Endothelial cell of umbilical vein (primary cell): ENCODE measurements at regions not wholly inside any gene's neighbourhood (a gene's known extent, or its start where the extent isn't known, plus 50 kb on each side); places are given as distances from the start of the nearest gene placed in this dataset.
A peak's percentile ranks its signal among the peaks of the same experiment; 100 is the strongest.

Source experiments
- BruUV-seq: library from RNA; stranded (reverse); fragments of 400-500 nt; replicated peaks from 2 replicates; lab custom pipeline; 2021; lab: Mats Ljungman, UMichigan
- CTCF ChIA-PET: fragments of 300-600, 350-600 bp; sonication (Branson Sonifier 250); formaldehyde crosslinking; loops from one replicate; lab custom pipeline; 2021; ENCODE audit warnings: antibody characterized with exemption, inconsistent platforms; lab: Charles Lee
- POLR2A ChIA-PET: fragments of 300-600, 350-600 bp; sonication (Branson Sonifier 250); formaldehyde crosslinking; loops from one replicate; lab custom pipeline; 2021; ENCODE audit warnings: antibody characterized with exemption, inconsistent platforms; lab: Charles Lee
- DNase-seq: peaks from one replicate; pipeline ENCODE4 v3.0.0-alpha.2; 2011; ENCODE audit warnings: low read depth, low spot score
- FAIRE-seq: peaks from 2 replicates; lab custom pipeline; 2011; peaks lifted over from hg19 to GRCh38; lab: Jason Lieb, UNC
- H2AFZ ChIP-seq: 2 replicates; pipeline ENCODE4 v1.6.0; 2012; ENCODE audit warnings: low read depth, low read length, control low read depth, inconsistent platforms
- H3K27ac ChIP-seq: 2 replicates; pipeline ENCODE4 v1.5.1; 2011; ENCODE audit warnings: low read depth, mild to moderate bottlenecking, control low read depth, low read length, moderate library complexity; ENCODE audit not compliant: insufficient read depth
- H3K27me3 ChIP-seq, 2 experiments: 2 replicates each; pipeline versions ENCODE4 v1.6.0 to v1.6.1; 2011; ENCODE audit warnings: low read length in 2 of 2, mixed read lengths in 1 of 2; ENCODE audit not compliant: control insufficient read depth in 2 of 2, insufficient read depth in 2 of 2
- H3K36me3 ChIP-seq, 2 experiments: 2 replicates in 1 of 2; 3 replicates in 1 of 2; pipeline ENCODE4 v1.5.1; 2011; ENCODE audit warnings: low read length in 2 of 2, mild to moderate bottlenecking in 1 of 2, moderate library complexity in 1 of 2; ENCODE audit not compliant: control insufficient read depth in 2 of 2, insufficient read depth in 2 of 2; ENCODE audit errors: extremely low read depth in 1 of 2
- H3K4me1 ChIP-seq: 3 replicates; pipeline ENCODE4 v1.5.1; 2011; ENCODE audit warnings: mild to moderate bottlenecking, low read length; ENCODE audit not compliant: control insufficient read depth, insufficient read depth; ENCODE audit errors: extremely low read depth
- H3K4me2 ChIP-seq: 2 replicates; pipeline ENCODE4 v1.6.1; 2011; ENCODE audit warnings: low read length, control low read depth, mixed read lengths; ENCODE audit not compliant: insufficient read depth
- H3K4me3 ChIP-seq, 3 experiments: fragments of 200-600 bp in 1 of 3; sonication (generic), shearing (Covaris generic) in 1 of 3; replicated peaks in 1 of 3; 2 replicates each; pipeline ENCODE4 v1.5.1; 2011 to 2016; ENCODE audit warnings: control low read depth in 3 of 3, low read length in 3 of 3, mild to moderate bottlenecking in 2 of 3, inconsistent platforms in 1 of 3, low read depth in 1 of 3, moderate library complexity in 1 of 3; ENCODE audit not compliant: insufficient read depth in 1 of 3
- H3K79me2 ChIP-seq: 2 replicates; pipeline ENCODE4 v1.6.0; 2012; ENCODE audit warnings: low read length, inconsistent platforms; ENCODE audit not compliant: control insufficient read depth, insufficient read depth
- H3K9ac ChIP-seq: replicated peaks from 2 replicates; pipeline ENCODE3; 2011; ENCODE audit warnings: low read length, control low read depth; ENCODE audit not compliant: insufficient read depth; ENCODE audit errors: extremely low read depth
- H3K9me1 ChIP-seq: replicated peaks from 3 replicates; pipeline ENCODE4 v1.6.0; 2011; ENCODE audit warnings: mild to moderate bottlenecking, low read length; ENCODE audit not compliant: control insufficient read depth, insufficient read depth; ENCODE audit errors: extremely low read depth
- H3K9me3 ChIP-seq: replicated peaks from 2 replicates; pipeline ENCODE4 v1.5.1; 2012; ENCODE audit warnings: low read length, inconsistent platforms; ENCODE audit not compliant: control insufficient read depth, insufficient read depth
- H4K20me1 ChIP-seq: replicated peaks from 2 replicates; pipeline ENCODE3; 2011; ENCODE audit warnings: mild to moderate bottlenecking, low read length; ENCODE audit not compliant: control insufficient read depth, insufficient read depth; ENCODE audit errors: extremely low read depth
- EZH2 ChIP-seq: IDR thresholded peaks from 2 replicates; pipeline ENCODE4 v1.6.1; 2012; ENCODE audit warnings: borderline replicate concordance, low read depth, mild to moderate bottlenecking, moderate library complexity, low read length, inconsistent platforms; ENCODE audit not compliant: severe bottlenecking
- FOS ChIP-seq: IDR thresholded peaks from 2 replicates; pipeline ENCODE4 v1.6.1; 2011; ENCODE audit warnings: mild to moderate bottlenecking, low read length, moderate library complexity, borderline replicate concordance; ENCODE audit not compliant: insufficient read depth
- GATA2 ChIP-seq: IDR thresholded peaks from 2 replicates; pipeline ENCODE4 v1.7.0; 2011; ENCODE audit warnings: low read depth, mild to moderate bottlenecking, moderate library complexity, mixed read lengths, low read length; ENCODE audit not compliant: insufficient read length, insufficient read depth
- JUN ChIP-seq: IDR thresholded peaks from 2 replicates; pipeline ENCODE4 v1.6.1; 2011; ENCODE audit warnings: borderline replicate concordance, low read depth; ENCODE audit not compliant: insufficient read length, insufficient read depth
- MAX ChIP-seq: IDR thresholded peaks from 2 replicates; pipeline ENCODE4 v1.6.1; 2011; ENCODE audit not compliant: insufficient read depth, insufficient read length
- MYC ChIP-seq: IDR thresholded peaks from one replicate; pipeline ENCODE4 v1.6.1; 2011; ENCODE audit warnings: mild to moderate bottlenecking, low read depth, low read length
- POLR2A ChIP-seq: IDR thresholded peaks from 2 replicates; pipeline ENCODE4 v1.6.1; 2012; ENCODE audit warnings: low read depth, mild to moderate bottlenecking, control low read depth, low read length
- POLR2AphosphoS5 ChIP-seq: IDR thresholded peaks from 2 replicates; pipeline ENCODE4 v1.6.1; 2012; ENCODE audit warnings: low read depth, mild to moderate bottlenecking, control low read depth, low read length, moderate library complexity; ENCODE audit not compliant: insufficient read depth
- dilution Hi-C: fragments of 300-500 bp; cut with MboI; formaldehyde crosslinking; loops from one replicate; pipeline ENCODE4 v1.15.0; 2019; ENCODE audit warnings: low sequenced_read_pairs; ENCODE audit not compliant: extremely low pct_ligation_motif_present
- intact Hi-C: fragments of 100-400 bp; cut with micrococcal nuclease; formaldehyde crosslinking; loops from one replicate; pipeline ENCODE4 v1.10.0; 2022
- TF ChIP-seq, protein P1 (sequence below), 2 donors: IDR thresholded peaks; 1 replicate in 1 of 2; 2 replicates in 1 of 2; pipeline ENCODE4 v1.5.1; 2011; ENCODE audit warnings: low read length in 2 of 2, mild to moderate bottlenecking in 2 of 2, moderate library complexity in 2 of 2, control low read depth in 1 of 2, inconsistent platforms in 1 of 2, low read depth in 1 of 2; ENCODE audit not compliant: insufficient read depth in 1 of 2; ENCODE audit errors: extremely low read depth in 1 of 2

- TF ChIP-seq FOS (peak; percentile 40), POLR2A (no peak), GATA2 (no peak), POLR2AphosphoS5 (peak; percentile 58)
- TF ChIP-seq, protein P1, sequence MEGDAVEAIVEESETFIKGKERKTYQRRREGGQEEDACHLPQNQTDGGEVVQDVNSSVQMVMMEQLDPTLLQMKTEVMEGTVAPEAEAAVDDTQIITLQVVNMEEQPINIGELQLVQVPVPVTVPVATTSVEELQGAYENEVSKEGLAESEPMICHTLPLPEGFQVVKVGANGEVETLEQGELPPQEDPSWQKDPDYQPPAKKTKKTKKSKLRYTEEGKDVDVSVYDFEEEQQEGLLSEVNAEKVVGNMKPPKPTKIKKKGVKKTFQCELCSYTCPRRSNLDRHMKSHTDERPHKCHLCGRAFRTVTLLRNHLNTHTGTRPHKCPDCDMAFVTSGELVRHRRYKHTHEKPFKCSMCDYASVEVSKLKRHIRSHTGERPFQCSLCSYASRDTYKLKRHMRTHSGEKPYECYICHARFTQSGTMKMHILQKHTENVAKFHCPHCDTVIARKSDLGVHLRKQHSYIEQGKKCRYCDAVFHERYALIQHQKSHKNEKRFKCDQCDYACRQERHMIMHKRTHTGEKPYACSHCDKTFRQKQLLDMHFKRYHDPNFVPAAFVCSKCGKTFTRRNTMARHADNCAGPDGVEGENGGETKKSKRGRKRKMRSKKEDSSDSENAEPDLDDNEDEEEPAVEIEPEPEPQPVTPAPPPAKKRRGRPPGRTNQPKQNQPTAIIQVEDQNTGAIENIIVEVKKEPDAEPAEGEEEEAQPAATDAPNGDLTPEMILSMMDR (IDR thresholded peaks at IDR 0.05; ENCODE audit: extremely low read depth in 1 of 2, insufficient read depth in 1 of 2, low read depth in 1 of 2, low read length in 2 of 2) = no peak
- H3K9me1 ChIP-seq = no peaks in the 10 kb centered on the region
- FAIRE-seq = peak; percentile 90
- CTCF ChIA-PET = interaction anchor here (0.8 to 1.9 kb wide), 3 partner anchors 61 to 1098 kb away, joined by 3 to 4 read pairs (median 3); partner anchors contain the start of gene GATAD1
- H3K27me3 ChIP-seq = no peaks in the 10 kb centered on the region
- no peaks in the 10 kb centered on the region for H3K36me3 ChIP-seq
- no peaks in the 10 kb centered on the region for H3K79me2 ChIP-seq
- peak; percentile 78 for DNase-seq
- no peaks in the 10 kb centered on the region for H4K20me1 ChIP-seq
- H3K27ac ChIP-seq = peak overlapping the region; percentile 73
- no peak overlapping the region for H2AFZ ChIP-seq
- POLR2A ChIA-PET = no interaction called here
- H3K4me1 ChIP-seq = peaks cover 55% of the 10 kb centered on the region
- intact Hi-C loops (loop anchor here (1.0 kb wide), 2 partner anchors 60 to 284 kb away; no protein-coding TSS in a partner anchor), dilution Hi-C loops (no loop called here)
- H3K9me3 ChIP-seq = no peaks in the 10 kb centered on the region
- H3K9ac ChIP-seq = peak overlapping the region; percentile 25
- H3K4me3 ChIP-seq = no peak overlapping the region
- no TSS peak for BruUV-seq
- peak overlapping the region; percentile 57 for H3K4me2 ChIP-seq
Measured at GRCh38 chr7:91348711-91349110, 84.5 kb downstream of the FZD1 start.

DNA sequence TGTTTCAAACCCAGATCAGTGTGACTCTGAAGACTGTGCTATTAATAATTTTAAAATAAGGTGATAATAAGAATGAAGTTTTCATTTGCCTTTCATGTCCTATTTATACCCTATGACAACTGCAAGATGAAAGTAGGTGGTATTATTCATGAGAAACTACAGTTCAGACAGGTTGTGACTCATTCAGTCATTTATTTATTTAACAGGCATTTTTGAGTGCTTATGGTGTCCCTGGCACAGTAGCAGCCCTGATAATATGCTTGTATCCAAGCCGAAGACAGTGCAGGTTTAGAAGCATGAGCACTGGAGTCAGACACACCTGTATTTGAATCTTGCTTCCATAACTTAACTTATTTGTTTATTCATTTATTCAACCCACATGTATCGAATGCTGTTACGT is 87.1 kb downstream of the FZD1 start:
- no peak overlapping the region for H3K27ac ChIP-seq
- H3K4me3 ChIP-seq = no peak overlapping the region
- FAIRE-seq = peak; percentile 80
- peaks cover 52% of the 10 kb centered on the region for H3K4me1 ChIP-seq
- H3K36me3 ChIP-seq = no peaks in the 10 kb centered on the region
- TF ChIP-seq EZH2 = no peak
- peak; percentile 87 for TF ChIP-seq JUN
- TF ChIP-seq FOS = peak; percentile 76
- TF ChIP-seq GATA2 = no peak
- no peak for TF ChIP-seq MYC
- TF ChIP-seq POLR2A = no peak
- no peak for TF ChIP-seq MAX
- H3K9me3 ChIP-seq = no peaks in the 10 kb centered on the region
- H2AFZ ChIP-seq = no peak overlapping the region
- CTCF ChIA-PET = no interaction called here
- H4K20me1 ChIP-seq = no peaks in the 10 kb centered on the region
- H3K4me2 ChIP-seq = peak overlapping the region; percentile 54
- dilution Hi-C loops = no loop called here
- intact Hi-C loops = no loop called here
- no peaks in the 10 kb centered on the region for H3K79me2 ChIP-seq
- H3K9ac ChIP-seq = no peak overlapping the region
- BruUV-seq = no TSS peak
- H3K27me3 ChIP-seq = no peaks in the 10 kb centered on the region
- H3K9me1 ChIP-seq = no peaks in the 10 kb centered on the region
- DNase-seq = peak; percentile 74
- POLR2A ChIA-PET = no interaction called here
